ENCODE measurements at regions not wholly inside any gene's neighbourhood (a gene's known extent, or its start where the extent isn't known, plus 50 kb on each side); places are given as distances from the start of the nearest gene placed in this dataset.

DNA sequence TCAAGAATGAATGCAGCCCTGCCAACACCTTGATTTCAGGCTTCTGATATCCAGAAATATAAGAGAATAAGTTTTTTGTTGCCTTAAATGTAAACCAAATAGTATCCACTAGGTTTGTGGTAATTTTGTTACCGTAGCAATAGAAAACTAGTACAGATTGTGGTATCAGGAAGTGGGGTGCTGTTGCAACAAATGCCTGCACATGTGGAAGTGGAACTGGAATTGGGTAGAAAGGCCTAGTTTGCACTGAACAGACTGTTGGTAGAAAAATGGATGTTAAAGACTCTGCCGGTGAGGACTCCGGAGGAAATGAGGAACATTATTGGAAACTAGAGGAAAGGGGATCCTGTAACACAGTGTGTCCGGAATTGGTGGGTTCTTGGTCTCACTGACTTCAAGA is 145.8 kb upstream of the MGAT5 start:
- TF ChIP-seq, protein P1, sequence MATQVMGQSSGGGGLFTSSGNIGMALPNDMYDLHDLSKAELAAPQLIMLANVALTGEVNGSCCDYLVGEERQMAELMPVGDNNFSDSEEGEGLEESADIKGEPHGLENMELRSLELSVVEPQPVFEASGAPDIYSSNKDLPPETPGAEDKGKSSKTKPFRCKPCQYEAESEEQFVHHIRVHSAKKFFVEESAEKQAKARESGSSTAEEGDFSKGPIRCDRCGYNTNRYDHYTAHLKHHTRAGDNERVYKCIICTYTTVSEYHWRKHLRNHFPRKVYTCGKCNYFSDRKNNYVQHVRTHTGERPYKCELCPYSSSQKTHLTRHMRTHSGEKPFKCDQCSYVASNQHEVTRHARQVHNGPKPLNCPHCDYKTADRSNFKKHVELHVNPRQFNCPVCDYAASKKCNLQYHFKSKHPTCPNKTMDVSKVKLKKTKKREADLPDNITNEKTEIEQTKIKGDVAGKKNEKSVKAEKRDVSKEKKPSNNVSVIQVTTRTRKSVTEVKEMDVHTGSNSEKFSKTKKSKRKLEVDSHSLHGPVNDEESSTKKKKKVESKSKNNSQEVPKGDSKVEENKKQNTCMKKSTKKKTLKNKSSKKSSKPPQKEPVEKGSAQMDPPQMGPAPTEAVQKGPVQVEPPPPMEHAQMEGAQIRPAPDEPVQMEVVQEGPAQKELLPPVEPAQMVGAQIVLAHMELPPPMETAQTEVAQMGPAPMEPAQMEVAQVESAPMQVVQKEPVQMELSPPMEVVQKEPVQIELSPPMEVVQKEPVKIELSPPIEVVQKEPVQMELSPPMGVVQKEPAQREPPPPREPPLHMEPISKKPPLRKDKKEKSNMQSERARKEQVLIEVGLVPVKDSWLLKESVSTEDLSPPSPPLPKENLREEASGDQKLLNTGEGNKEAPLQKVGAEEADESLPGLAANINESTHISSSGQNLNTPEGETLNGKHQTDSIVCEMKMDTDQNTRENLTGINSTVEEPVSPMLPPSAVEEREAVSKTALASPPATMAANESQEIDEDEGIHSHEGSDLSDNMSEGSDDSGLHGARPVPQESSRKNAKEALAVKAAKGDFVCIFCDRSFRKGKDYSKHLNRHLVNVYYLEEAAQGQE (IDR thresholded peaks at IDR 0.05; ENCODE audit: borderline replicate concordance), result no peak
- TF ChIP-seq EZH2 (IDR thresholded peaks at IDR 0.05; ENCODE audit: borderline replicate concordance, insufficient read depth, low read length, poor library complexity, severe bottlenecking), result no peak
- Histone ChIP-seq H3F3A (ENCODE audit: insufficient read depth, low read length, poor library complexity, severe bottlenecking) (no peaks in the 10 kb centered on the region), H3K27me3 (ENCODE audit: insufficient read depth, low read depth, low read length) (no peaks in the 10 kb centered on the region), H3K9me3 (ENCODE audit: low read length) (no peaks in the 10 kb centered on the region), H3K36me3 (ENCODE audit: insufficient read depth, low read length) (no peaks in the 10 kb centered on the region), H3K79me2 (replicated peaks; ENCODE audit: insufficient read depth, low read length) (no peaks in the 10 kb centered on the region), H3K27ac (ENCODE audit: low read length) (no peak overlapping the region), H3K4me3 (ENCODE audit: low read length) (no peak overlapping the region), H3K9me2 (ENCODE audit: insufficient read depth, low read length) (no peaks in the 10 kb centered on the region), H4K20me1 (ENCODE audit: insufficient read depth) (no peaks in the 10 kb centered on the region), H2AFZ (ENCODE audit: low read depth, low read length) (no peak overlapping the region), H3K4me2 (ENCODE audit: low read length) (no peak overlapping the region), H3K9ac (ENCODE audit: low read length) (no peak overlapping the region)

DNA sequence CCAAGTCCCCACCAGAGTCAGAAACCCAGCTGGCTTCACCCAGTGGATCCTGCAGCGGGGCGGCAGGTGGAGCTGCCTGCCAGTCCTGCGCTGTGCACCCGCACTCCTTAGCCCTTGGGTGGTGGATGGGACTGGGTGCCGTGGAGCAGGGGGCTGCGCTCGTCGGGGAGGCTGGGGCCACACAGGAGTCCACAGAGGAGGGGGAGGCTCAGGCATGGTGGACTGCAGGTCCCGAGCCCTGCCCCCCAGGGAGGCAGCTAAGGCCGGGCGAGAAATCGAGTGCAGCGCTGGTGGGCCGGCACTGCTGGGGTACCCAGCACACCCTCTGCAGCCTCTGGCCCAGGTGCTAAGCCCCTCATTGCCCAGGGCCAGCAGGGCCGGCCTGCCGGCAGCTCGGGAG is 144.6 kb upstream of the MGAT5 start:
- Histone ChIP-seq H3K27ac (ENCODE audit: low read length) (no peak overlapping the region), H3K9me2 (ENCODE audit: insufficient read depth, low read length) (no peaks in the 10 kb centered on the region), H3K4me3 (ENCODE audit: low read length) (no peak overlapping the region), H3K79me2 (replicated peaks; ENCODE audit: insufficient read depth, low read length) (no peaks in the 10 kb centered on the region), H3K36me3 (ENCODE audit: insufficient read depth, low read length) (no peaks in the 10 kb centered on the region), H3K27me3 (ENCODE audit: insufficient read depth, low read depth, low read length) (no peaks in the 10 kb centered on the region), H2AFZ (ENCODE audit: low read depth, low read length) (no peak overlapping the region), H3K4me2 (ENCODE audit: low read length) (no peak overlapping the region), H3F3A (ENCODE audit: insufficient read depth, low read length, poor library complexity, severe bottlenecking) (no peaks in the 10 kb centered on the region), H4K20me1 (ENCODE audit: insufficient read depth) (no peaks in the 10 kb centered on the region), H3K9ac (ENCODE audit: low read length) (no peak overlapping the region), H3K9me3 (ENCODE audit: low read length) (no peaks in the 10 kb centered on the region)
- no peak for TF ChIP-seq SMC3 (conservative IDR thresholded peaks at IDR 0.05; ENCODE audit: poor library complexity)
- TF ChIP-seq EZH2 (IDR thresholded peaks at IDR 0.05; ENCODE audit: borderline replicate concordance, insufficient read depth, low read length, poor library complexity, severe bottlenecking), result no peak
- no peak for TF ChIP-seq POLR2AphosphoS5 (IDR thresholded peaks at IDR 0.05)

DNA sequence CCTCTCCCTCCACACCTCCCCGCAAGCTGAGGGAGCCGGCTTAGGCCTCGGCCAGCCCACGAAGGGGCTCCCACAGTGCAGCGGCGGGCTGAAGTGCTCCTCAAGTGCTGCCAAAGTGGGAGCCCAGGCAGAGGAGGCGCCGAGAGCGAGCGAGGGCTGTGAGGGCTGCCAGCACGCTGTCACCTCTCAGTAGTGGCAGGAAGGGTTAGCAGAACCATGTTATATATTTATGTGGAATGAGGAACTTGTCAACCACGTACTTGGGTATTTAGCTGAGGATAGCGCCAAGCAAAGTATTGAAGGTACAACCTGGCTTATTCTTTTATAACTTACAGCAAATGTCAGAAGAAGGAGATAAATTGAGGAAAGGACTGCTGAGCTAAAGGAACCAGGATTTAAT is 144.1 kb upstream of the MGAT5 start:
- H3K4me2 ChIP-seq (ENCODE audit: low read length), result no peak overlapping the region
- no peak overlapping the region for H3K9ac ChIP-seq (ENCODE audit: low read length)
- no peaks in the 10 kb centered on the region for H4K20me1 ChIP-seq (ENCODE audit: insufficient read depth)
- no peaks in the 10 kb centered on the region for H3K27me3 ChIP-seq (ENCODE audit: insufficient read depth, low read depth, low read length)
- no peaks in the 10 kb centered on the region for H3K9me2 ChIP-seq (ENCODE audit: insufficient read depth, low read length)
- H2AFZ ChIP-seq (ENCODE audit: low read depth, low read length), result no peak overlapping the region
- TF ChIP-seq SMC3 (conservative IDR thresholded peaks at IDR 0.05; ENCODE audit: poor library complexity), result no peak
- no peak for TF ChIP-seq EP300 (conservative IDR thresholded peaks at IDR 0.05; ENCODE audit: poor library complexity, severe bottlenecking)
- TF ChIP-seq, protein P2, sequence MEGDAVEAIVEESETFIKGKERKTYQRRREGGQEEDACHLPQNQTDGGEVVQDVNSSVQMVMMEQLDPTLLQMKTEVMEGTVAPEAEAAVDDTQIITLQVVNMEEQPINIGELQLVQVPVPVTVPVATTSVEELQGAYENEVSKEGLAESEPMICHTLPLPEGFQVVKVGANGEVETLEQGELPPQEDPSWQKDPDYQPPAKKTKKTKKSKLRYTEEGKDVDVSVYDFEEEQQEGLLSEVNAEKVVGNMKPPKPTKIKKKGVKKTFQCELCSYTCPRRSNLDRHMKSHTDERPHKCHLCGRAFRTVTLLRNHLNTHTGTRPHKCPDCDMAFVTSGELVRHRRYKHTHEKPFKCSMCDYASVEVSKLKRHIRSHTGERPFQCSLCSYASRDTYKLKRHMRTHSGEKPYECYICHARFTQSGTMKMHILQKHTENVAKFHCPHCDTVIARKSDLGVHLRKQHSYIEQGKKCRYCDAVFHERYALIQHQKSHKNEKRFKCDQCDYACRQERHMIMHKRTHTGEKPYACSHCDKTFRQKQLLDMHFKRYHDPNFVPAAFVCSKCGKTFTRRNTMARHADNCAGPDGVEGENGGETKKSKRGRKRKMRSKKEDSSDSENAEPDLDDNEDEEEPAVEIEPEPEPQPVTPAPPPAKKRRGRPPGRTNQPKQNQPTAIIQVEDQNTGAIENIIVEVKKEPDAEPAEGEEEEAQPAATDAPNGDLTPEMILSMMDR (IDR thresholded peaks at IDR 0.05; ENCODE audit: poor library complexity, severe bottlenecking), result no peak
- no peak for TF ChIP-seq EZH2 (IDR thresholded peaks at IDR 0.05; ENCODE audit: borderline replicate concordance, insufficient read depth, low read length, poor library complexity, severe bottlenecking)
- no peak for TF ChIP-seq MXI1 (conservative IDR thresholded peaks at IDR 0.05; ENCODE audit: poor library complexity, severe bottlenecking)
- TF ChIP-seq RAD21 (conservative IDR thresholded peaks at IDR 0.05), result no peak
- TF ChIP-seq POLR2AphosphoS5 (IDR thresholded peaks at IDR 0.05), result no peak
- TF ChIP-seq, protein P1 (IDR thresholded peaks at IDR 0.05; ENCODE audit: borderline replicate concordance), result no peak
- no peak for TF ChIP-seq TAF1 (IDR thresholded peaks at IDR 0.05; ENCODE audit: low read depth)
- H3K27ac ChIP-seq (ENCODE audit: low read length), result no peak overlapping the region
- no peaks in the 10 kb centered on the region for H3K36me3 ChIP-seq (ENCODE audit: insufficient read depth, low read length)
- H3K4me3 ChIP-seq (ENCODE audit: low read length), result no peak overlapping the region
- no peaks in the 10 kb centered on the region for H3F3A ChIP-seq (ENCODE audit: insufficient read depth, low read length, poor library complexity, severe bottlenecking)
- no peaks in the 10 kb centered on the region for H3K79me2 ChIP-seq (replicated peaks; ENCODE audit: insufficient read depth, low read length)
- H3K9me3 ChIP-seq (ENCODE audit: low read length), result no peaks in the 10 kb centered on the region
